Neural progenitor cell (in vitro differentiated cells): ENCODE measurements at regions not wholly inside any gene's neighbourhood (a gene's known extent, or its start where the extent isn't known, plus 50 kb on each side); places are given as distances from the start of the nearest gene placed in this dataset.

ENCODE experiments used
- CTCF ChIP-seq: fragments of 200-600 bp; sonication (generic); IDR thresholded peaks from 2 replicates; pipeline ENCODE4 v1.5.1; 2017; ENCODE audit warnings: antibody characterized with exemption, mild to moderate bottlenecking
- EZH2 ChIP-seq: fragments of 200-600 bp; sonication (generic); IDR thresholded peaks from 2 replicates; pipeline ENCODE4 v1.6.1; 2017; ENCODE audit warnings: antibody characterized with exemption, mild to moderate bottlenecking, moderate library complexity
- EZH2phosphoT487 ChIP-seq: fragments of 200-600 bp; sonication (generic); IDR thresholded peaks from 2 replicates; pipeline ENCODE4 v1.6.1; 2017; ENCODE audit warnings: antibody characterized with exemption

- TF ChIP-seq EZH2 (no peak), CTCF (no peak), EZH2phosphoT487 (no peak)
Observed at GRCh38 chr7:68918621-68919020, 679.7 kb upstream of the AUTS2 start.
